Keratinocyte (primary cell): ENCODE measurements at regions not wholly inside any gene's neighbourhood (a gene's known extent, or its start where the extent isn't known, plus 50 kb on each side); places are given as distances from the start of the nearest gene placed in this dataset.

Experiments used
- CTCF ChIP-seq, 3 experiments: IDR thresholded peaks in 1 of 3; conservative IDR thresholded peaks in 1 of 3; optimal IDR thresholded peaks in 1 of 3; 2 replicates in 2 of 3; 3 replicates in 1 of 3; pipeline versions ENCODE3 to v1.5.1; 2011; ENCODE audit warnings: low read length in 3 of 3, mild to moderate bottlenecking in 3 of 3, moderate library complexity in 2 of 3, control low read depth in 1 of 3, inconsistent platforms in 1 of 3; ENCODE audit not compliant: insufficient read depth in 2 of 3; ENCODE audit errors: extremely low read depth in 1 of 3
- EZH2 ChIP-seq: IDR thresholded peaks from one replicate; pipeline ENCODE4 v1.6.1; 2012; ENCODE audit warnings: inconsistent platforms, mild to moderate bottlenecking, low read length, moderate library complexity

DNA sequence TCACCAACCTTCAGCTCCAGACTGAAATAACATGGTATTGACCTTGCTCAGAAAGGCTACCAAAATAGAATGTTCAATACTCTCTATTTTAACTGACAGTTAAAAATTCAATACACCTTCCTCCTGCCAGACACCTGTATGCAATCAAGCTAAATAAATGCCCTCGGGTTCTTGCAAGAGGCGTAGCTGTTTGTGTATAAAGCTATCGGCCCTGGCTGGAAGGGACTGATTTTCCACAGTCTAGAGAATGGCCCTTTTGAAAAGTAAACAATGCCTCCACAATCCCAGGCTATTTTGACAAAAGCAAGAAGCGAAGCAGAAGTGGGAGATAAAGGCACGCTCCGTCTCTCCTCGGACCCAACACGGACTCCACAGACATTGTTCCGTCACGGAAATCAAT is 791.2 kb downstream of the BRD1 start:
- TF ChIP-seq CTCF (optimal IDR thresholded peaks at IDR 0.05 in 1 of 3, IDR thresholded peaks at IDR 0.05 in 1 of 3, conservative IDR thresholded peaks at IDR 0.05 in 1 of 3; ENCODE audit: extremely low read depth in 1 of 3, insufficient read depth in 2 of 3, low read length in 3 of 3): no peak
- no peak for TF ChIP-seq EZH2
